GM12878 (cell line): ENCODE measurements at regions not wholly inside any gene's neighbourhood (a gene's known extent, or its start where the extent isn't known, plus 50 kb on each side); places are given as distances from the start of the nearest gene placed in this dataset.
A peak's percentile ranks its signal among the peaks of the same experiment; 100 is the strongest.

Source experiments
- BMI1 ChIP-seq: fragments of 450-650 bp; IDR thresholded peaks from 2 replicates; pipeline ENCODE4 v1.6.1; 2016; ENCODE audit warnings: mild to moderate bottlenecking, moderate library complexity, borderline replicate concordance
- CEBPB ChIP-seq, 2 experiments: fragments of 150-350 bp in 1 of 2; IDR thresholded peaks; 2 replicates each; pipeline ENCODE4 v1.6.1; 2012 to 2014; ENCODE audit warnings: low read depth in 2 of 2, low read length in 2 of 2, borderline replicate concordance in 1 of 2, inconsistent platforms in 1 of 2
- CREM ChIP-seq: IDR thresholded peaks from 2 replicates; pipeline ENCODE4 v1.6.1; 2014; ENCODE audit warnings: antibody characterized with exemption, low read depth
- EED ChIP-seq: sonication (generic); IDR thresholded peaks from 2 replicates; pipeline ENCODE4 v1.6.1; 2016; ENCODE audit warnings: antibody characterized with exemption, low read depth
- EZH2 ChIP-seq: IDR thresholded peaks from 2 replicates; pipeline ENCODE4 v1.6.1; 2012; ENCODE audit warnings: low read depth, mild to moderate bottlenecking, control low read depth, inconsistent platforms, low read length, borderline replicate concordance; ENCODE audit not compliant: control insufficient read depth
- FOS ChIP-seq: IDR thresholded peaks from 3 replicates; pipeline ENCODE4 v1.6.1; 2011; ENCODE audit warnings: borderline replicate concordance; ENCODE audit not compliant: insufficient read length; ENCODE audit errors: extremely low read depth
- HCFC1 ChIP-seq: fragments of 150-350 bp; IDR thresholded peaks from 2 replicates; pipeline ENCODE4 v1.6.1; 2014; ENCODE audit warnings: low read length
- HDAC6 ChIP-seq: fragments of 200-600 bp; sonication (generic); IDR thresholded peaks from one replicate; pipeline ENCODE4 v1.8.0; 2017; ENCODE audit warnings: antibody characterized with exemption; ENCODE audit not compliant: unreplicated experiment
- HDGF ChIP-seq: fragments of 450-650 bp; IDR thresholded peaks from 2 replicates; pipeline ENCODE4 v1.6.1; 2016; ENCODE audit warnings: antibody characterized with exemption
- IKZF1 ChIP-seq: fragments of 450-650 bp; conservative IDR thresholded peaks from 2 replicates; pipeline ENCODE4 v1.6.1; 2017; ENCODE audit warnings: antibody characterized with exemption, mild to moderate bottlenecking
- IKZF2 ChIP-seq, 2 experiments: fragments of 450-650 bp; IDR thresholded peaks; 2 replicates each; pipeline ENCODE4 v1.6.1; 2017; ENCODE audit warnings: mild to moderate bottlenecking in 2 of 2, moderate library complexity in 2 of 2
- MEF2A ChIP-seq: IDR thresholded peaks from 2 replicates; pipeline ENCODE4 v1.6.1; 2011; ENCODE audit warnings: low read depth, mild to moderate bottlenecking, low read length, moderate library complexity; ENCODE audit not compliant: insufficient read depth
- MTA2 ChIP-seq: fragments of 450-650 bp; IDR thresholded peaks from 2 replicates; pipeline ENCODE4 v1.6.1; 2016; ENCODE audit warnings: low read depth, mild to moderate bottlenecking, moderate library complexity
- MTA3 ChIP-seq: IDR thresholded peaks from 2 replicates; pipeline ENCODE4 v1.6.1; 2012; ENCODE audit warnings: low read length, inconsistent platforms, borderline replicate concordance
- MXI1 ChIP-seq: fragments of 150-350 bp; IDR thresholded peaks from 2 replicates; pipeline ENCODE4 v1.6.1; 2011; ENCODE audit warnings: low read depth, mild to moderate bottlenecking, inconsistent platforms, low read length, improper control_type of control experiment
- NBN ChIP-seq: fragments of 450-650 bp; IDR thresholded peaks from 2 replicates; pipeline ENCODE4 v1.6.1; 2016
- NR2C1 ChIP-seq: fragments of 450-650 bp; IDR thresholded peaks from 2 replicates; pipeline ENCODE4 v1.6.1; 2017; ENCODE audit warnings: antibody characterized with exemption, mild to moderate bottlenecking, moderate library complexity
- NRF1 ChIP-seq: conservative IDR thresholded peaks from 2 replicates; pipeline ENCODE4 v1.6.1; 2011; ENCODE audit warnings: mild to moderate bottlenecking, low read depth, low read length, improper control_type of control experiment
- PAX5 ChIP-seq: IDR thresholded peaks from 2 replicates; pipeline ENCODE4 v1.6.1; 2011; ENCODE audit warnings: low read depth, low read length, borderline replicate concordance
- PML ChIP-seq: IDR thresholded peaks from 2 replicates; pipeline ENCODE4 v1.6.1; 2012; ENCODE audit warnings: low read length, inconsistent platforms
- POLR2A ChIP-seq: IDR thresholded peaks from 2 replicates; pipeline ENCODE4 v1.6.1; 2011; ENCODE audit warnings: low read depth, mild to moderate bottlenecking, low read length
- SIN3A ChIP-seq: IDR thresholded peaks from 2 replicates; pipeline ENCODE4 v1.6.1; 2012; ENCODE audit warnings: low read depth, low read length, improper control_type of control experiment
- SMAD1 ChIP-seq: fragments of 450-650 bp; IDR thresholded peaks from 2 replicates; pipeline ENCODE4 v1.6.1; 2018; ENCODE audit warnings: mild to moderate bottlenecking, low read depth; ENCODE audit not compliant: partially characterized antibody
- SREBF2 ChIP-seq: IDR thresholded peaks from 2 replicates; pipeline ENCODE4 v1.6.1; 2012; ENCODE audit warnings: mild to moderate bottlenecking, low read length
- SUZ12 ChIP-seq: fragments of 200-600 bp; sonication (generic); IDR thresholded peaks from one replicate; pipeline ENCODE4 v1.6.1; 2018; ENCODE audit warnings: antibody characterized with exemption, mild to moderate bottlenecking; ENCODE audit not compliant: unreplicated experiment
- TARDBP ChIP-seq: IDR thresholded peaks from 2 replicates; pipeline ENCODE4 v1.6.1; 2016; ENCODE audit warnings: borderline replicate concordance
- TCF12 ChIP-seq: IDR thresholded peaks from 2 replicates; pipeline ENCODE4 v1.6.1; 2011; ENCODE audit warnings: low read depth, mild to moderate bottlenecking, low read length
- ZNF207 ChIP-seq: fragments of 450-650 bp; IDR thresholded peaks from 2 replicates; pipeline ENCODE4 v1.6.1; 2014; ENCODE audit warnings: antibody characterized with exemption, mild to moderate bottlenecking, borderline replicate concordance
- ZSCAN29 ChIP-seq: fragments of 450-650 bp; IDR thresholded peaks from 2 replicates; pipeline ENCODE4 v1.6.1; 2017; ENCODE audit warnings: mild to moderate bottlenecking, moderate library complexity
- TF ChIP-seq, protein P1 (sequence below): fragments of 450-650 bp; IDR thresholded peaks from 2 replicates; pipeline ENCODE4 v1.6.1; 2018; ENCODE audit warnings: mild to moderate bottlenecking, low read depth, moderate library complexity; ENCODE audit not compliant: partially characterized antibody
- TF ChIP-seq, protein P2 (sequence below): IDR thresholded peaks from 2 replicates; pipeline ENCODE4 v1.6.1; 2012; ENCODE audit warnings: low read depth, low read length, improper control_type of control experiment
- TF ChIP-seq, protein P3 (sequence below): IDR thresholded peaks from 2 replicates; pipeline ENCODE4 v1.6.1; 2011; ENCODE audit warnings: low read depth, low read length, improper control_type of control experiment, borderline replicate concordance

DNA sequence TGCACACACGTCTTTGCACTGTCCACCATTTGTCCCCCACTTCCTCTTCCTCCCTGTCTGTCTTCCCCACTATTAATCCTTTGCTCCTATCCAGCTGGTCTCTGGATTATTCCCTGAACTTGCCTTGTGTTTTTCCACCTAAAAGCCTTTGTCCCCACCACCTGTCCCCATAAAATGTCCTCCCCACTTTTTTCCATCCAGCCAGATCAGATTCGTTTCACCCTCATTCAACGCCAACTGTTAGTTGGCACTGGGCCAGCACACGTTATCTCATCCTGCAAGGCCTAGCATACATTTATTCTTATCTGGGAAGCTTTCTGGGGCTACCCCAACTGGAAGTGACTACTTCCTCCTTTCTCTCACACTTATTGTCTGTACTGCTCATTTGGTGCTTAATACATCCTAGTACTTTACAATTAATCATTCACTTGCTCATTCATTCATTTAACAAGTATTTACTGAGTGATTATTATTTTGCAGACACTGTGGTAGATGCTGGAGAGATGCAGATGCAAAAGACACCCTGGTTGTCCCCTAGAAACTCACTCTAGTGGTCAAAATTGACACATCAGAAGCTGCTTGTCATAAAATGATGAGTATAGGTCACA is 96.2 kb downstream of the RASSF10 start (continued):
- no peak for TF ChIP-seq TCF12
- TF ChIP-seq TARDBP, result no peak
- peak; percentile 98 for TF ChIP-seq SMAD1
- no peak for TF ChIP-seq HDAC6
- no peak for TF ChIP-seq ZNF207
- no peak for TF ChIP-seq FOS
- TF ChIP-seq, protein P1, sequence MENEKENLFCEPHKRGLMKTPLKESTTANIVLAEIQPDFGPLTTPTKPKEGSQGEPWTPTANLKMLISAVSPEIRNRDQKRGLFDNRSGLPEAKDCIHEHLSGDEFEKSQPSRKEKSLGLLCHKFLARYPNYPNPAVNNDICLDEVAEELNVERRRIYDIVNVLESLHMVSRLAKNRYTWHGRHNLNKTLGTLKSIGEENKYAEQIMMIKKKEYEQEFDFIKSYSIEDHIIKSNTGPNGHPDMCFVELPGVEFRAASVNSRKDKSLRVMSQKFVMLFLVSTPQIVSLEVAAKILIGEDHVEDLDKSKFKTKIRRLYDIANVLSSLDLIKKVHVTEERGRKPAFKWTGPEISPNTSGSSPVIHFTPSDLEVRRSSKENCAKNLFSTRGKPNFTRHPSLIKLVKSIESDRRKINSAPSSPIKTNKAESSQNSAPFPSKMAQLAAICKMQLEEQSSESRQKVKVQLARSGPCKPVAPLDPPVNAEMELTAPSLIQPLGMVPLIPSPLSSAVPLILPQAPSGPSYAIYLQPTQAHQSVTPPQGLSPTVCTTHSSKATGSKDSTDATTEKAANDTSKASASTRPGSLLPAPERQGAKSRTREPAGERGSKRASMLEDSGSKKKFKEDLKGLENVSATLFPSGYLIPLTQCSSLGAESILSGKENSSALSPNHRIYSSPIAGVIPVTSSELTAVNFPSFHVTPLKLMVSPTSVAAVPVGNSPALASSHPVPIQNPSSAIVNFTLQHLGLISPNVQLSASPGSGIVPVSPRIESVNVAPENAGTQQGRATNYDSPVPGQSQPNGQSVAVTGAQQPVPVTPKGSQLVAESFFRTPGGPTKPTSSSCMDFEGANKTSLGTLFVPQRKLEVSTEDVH, result no peak
- TF ChIP-seq NRF1, result no peak
- no peak for TF ChIP-seq PAX5
- no peak for TF ChIP-seq POLR2A
- no peak for TF ChIP-seq SREBF2
- TF ChIP-seq CEBPB (IDR thresholded peaks at IDR 0.05; ENCODE audit: borderline replicate concordance in 1 of 2, low read depth in 2 of 2, low read length in 2 of 2), result no peak
- TF ChIP-seq, protein P2, sequence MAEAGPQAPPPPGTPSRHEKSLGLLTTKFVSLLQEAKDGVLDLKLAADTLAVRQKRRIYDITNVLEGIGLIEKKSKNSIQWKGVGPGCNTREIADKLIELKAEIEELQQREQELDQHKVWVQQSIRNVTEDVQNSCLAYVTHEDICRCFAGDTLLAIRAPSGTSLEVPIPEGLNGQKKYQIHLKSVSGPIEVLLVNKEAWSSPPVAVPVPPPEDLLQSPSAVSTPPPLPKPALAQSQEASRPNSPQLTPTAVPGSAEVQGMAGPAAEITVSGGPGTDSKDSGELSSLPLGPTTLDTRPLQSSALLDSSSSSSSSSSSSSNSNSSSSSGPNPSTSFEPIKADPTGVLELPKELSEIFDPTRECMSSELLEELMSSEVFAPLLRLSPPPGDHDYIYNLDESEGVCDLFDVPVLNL, result no peak
- TF ChIP-seq ZSCAN29, result no peak
- TF ChIP-seq MXI1, result no peak
- no peak for TF ChIP-seq SUZ12
- TF ChIP-seq PML, result no peak
- TF ChIP-seq MEF2A, result no peak
- TF ChIP-seq EZH2, result no peak
- TF ChIP-seq MTA2, result peak; percentile 64
- TF ChIP-seq MTA3, result no peak
- peak; percentile 43; the same call in 1 of the 2 replicates for TF ChIP-seq BMI1
- TF ChIP-seq IKZF1, result peak; percentile 87
- TF ChIP-seq, protein P3, sequence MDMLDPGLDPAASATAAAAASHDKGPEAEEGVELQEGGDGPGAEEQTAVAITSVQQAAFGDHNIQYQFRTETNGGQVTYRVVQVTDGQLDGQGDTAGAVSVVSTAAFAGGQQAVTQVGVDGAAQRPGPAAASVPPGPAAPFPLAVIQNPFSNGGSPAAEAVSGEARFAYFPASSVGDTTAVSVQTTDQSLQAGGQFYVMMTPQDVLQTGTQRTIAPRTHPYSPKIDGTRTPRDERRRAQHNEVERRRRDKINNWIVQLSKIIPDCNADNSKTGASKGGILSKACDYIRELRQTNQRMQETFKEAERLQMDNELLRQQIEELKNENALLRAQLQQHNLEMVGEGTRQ, result no peak
- TF ChIP-seq EED, result no peak
- TF ChIP-seq HCFC1, result no peak
- TF ChIP-seq NBN, result 0 out of 2 replicates have a peak, but pooled peaks have one; percentile 35
- TF ChIP-seq HDGF, result 0 out of 2 replicates have a peak, but pooled peaks have one; percentile 27
- TF ChIP-seq NR2C1, result no peak
- TF ChIP-seq IKZF2 (IDR thresholded peaks at IDR 0.05), result peak; percentile 77 to 80
- no peak for TF ChIP-seq SIN3A
- no peak for TF ChIP-seq CREM
